ENCODE measurements at regions not wholly inside any gene's neighbourhood (a gene's known extent, or its start where the extent isn't known, plus 50 kb on each side); places are given as distances from the start of the nearest gene placed in this dataset.
"Not testable (repeated sequence)": the region's sequence is repeated elsewhere in the genome, so short reads cannot be mapped to it uniquely, and the experiment has no call there.

DNA sequence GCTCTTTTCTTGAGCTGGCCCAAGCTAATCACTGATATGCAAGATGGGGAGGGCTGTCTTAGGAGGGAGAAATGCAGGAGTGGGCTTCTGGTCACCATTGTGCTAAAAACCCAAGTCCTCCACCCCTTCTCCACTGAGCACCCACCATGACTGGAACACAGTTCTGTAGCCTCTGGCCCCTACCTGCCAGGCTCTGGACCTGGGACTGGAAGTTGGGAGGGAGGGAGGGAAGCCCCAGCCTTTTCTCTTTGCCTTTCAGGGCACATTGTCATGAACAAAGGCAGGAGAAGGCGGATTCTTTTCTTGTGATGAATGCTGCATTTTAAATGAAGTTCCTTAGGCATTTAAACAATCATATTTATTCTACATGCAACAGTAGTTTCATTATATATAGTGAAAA lies 559.1 kb upstream of the TRPC7 start:
- DNase-seq = no peak

DNA sequence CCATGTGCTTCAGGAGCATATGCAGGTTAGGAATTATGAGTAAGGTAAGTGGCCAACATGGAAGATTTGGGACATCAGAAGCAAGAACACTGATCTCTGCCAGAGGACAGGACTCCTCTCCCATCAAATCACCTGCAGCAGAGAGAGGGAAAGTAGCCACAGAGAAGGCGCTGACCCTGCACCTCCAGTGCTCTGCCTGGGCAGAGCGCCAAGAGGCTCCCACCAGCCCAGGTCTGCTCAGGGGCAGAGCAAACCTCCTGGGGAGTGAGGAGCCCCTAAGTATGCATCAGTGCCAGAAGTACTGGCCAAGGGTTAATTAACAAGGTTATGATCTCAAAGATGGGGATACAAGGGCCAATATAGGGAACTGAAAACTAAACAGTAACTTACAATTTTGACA lies 545.3 kb upstream of the TRPC7 start:
- DNase-seq = no peak

DNA sequence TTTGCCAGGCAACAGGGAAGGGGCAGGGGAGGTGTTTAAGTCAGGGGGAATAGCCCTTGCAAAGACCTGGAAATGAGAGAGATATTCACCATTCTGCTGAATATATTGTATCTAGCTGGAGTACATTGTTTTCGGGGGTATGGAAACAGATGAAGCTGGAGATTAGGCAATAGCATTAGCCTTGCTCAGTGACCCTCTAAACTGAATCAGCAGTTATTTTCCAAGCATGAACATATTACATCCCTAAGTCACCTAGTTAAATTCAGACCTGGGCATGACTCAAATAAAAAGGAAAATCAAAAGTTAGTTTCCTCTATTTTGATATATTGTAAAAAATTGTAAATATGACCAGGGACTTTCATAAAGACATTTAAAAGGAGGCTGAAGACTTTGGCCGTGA lies 544.6 kb upstream of the TRPC7 start:
- DNase-seq = no peak

DNA sequence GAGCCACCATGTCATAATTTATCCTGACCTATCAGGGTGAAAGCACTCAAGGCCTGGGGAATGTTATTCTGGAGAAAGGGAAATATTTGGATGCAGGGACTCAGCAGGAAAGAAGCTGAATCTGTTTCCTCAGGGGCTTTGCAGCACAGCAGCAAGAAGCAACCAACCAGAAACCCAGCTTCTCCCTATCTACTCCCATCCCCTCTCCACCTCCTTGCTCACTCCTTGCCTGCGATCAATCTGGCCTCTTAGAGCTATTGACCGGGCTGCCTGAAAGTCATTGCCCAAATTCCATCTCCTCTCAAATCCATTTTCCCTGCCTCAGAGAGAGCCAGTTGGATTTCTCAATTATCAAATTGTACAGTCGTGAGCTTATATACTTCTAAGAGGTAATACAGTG lies 542.0 kb upstream of the TRPC7 start:
- no peak for DNase-seq

DNA sequence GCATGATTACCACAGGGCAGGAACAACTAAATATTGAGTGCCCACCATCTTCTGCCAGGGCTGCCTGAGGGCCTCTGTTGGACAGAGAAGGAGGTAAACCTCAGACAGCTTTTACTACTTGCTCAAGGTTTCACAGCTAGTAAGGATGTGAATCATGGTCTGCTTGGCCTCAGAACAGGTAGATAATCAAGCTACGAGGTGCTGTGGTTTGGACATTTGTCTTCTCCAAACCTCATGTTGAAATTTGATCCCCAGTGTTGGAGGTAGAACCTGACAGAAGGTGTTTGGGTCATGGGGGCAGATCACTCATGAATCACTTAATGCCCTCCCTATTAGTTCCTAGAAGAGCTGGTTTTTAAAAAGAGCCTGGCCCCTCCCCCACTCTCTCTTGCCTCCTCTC lies 541.2 kb upstream of the TRPC7 start:
- no peak for DNase-seq

DNA sequence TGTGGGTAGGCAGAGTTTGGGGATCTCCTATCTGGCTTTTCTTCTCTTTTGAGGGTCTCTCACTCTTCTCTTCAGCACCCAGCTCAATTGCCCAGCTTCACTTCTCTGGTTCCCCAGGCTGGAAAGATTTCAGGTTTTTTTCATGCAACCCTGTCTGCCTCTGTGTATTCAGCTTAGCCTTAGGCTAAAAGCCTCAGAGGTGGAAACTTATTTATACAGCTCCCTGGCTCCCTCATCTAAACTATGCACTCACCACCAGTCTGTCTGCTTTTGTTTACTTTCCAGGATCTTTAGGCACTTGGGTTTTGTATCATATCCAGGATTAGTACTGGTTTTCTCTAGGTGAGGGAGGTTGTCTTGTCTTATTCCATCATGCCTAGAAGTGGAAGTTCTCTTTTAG lies 540.2 kb upstream of the TRPC7 start:
- DNase-seq = no peak

DNA sequence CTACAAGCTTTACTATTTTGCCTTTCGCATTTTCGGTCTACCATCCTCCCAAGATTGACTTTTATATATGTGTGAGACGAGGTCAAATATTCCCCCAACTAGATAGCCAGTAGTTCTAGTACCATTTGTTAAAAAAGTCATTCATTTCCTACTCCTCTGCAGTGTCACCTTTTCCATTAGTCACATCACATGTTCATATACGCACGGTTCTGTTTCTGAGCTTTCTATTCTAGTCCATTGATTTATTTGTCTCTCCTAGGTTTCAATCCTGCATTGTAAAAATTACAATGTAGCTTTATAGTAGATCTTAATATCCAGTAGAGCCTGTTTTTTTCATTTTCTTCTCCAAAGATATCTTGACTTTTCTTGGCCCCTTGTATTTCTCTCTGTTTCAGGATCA lies 528.7 kb upstream of the TRPC7 start:
- no peak for DNase-seq

DNA sequence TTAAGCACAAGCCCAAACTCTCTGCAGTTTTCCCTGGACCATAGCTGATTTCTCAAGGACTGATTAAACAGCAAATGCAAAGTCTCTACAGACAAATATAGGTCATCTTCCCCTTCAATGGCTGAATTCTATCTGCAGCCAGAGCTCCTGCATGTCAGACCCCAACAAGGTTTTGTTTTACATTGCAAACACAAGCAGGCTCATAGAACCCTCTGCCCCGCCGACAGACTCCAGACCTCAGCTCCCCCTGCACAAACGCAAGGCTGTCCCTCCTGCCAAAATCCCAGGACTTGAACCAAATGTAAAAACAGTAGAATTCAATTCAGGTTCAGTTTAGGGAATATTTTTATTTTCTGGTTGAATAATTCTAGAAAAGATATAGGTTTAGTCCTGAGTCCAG lies 526.7 kb upstream of the TRPC7 start:
- no peak for DNase-seq

DNA sequence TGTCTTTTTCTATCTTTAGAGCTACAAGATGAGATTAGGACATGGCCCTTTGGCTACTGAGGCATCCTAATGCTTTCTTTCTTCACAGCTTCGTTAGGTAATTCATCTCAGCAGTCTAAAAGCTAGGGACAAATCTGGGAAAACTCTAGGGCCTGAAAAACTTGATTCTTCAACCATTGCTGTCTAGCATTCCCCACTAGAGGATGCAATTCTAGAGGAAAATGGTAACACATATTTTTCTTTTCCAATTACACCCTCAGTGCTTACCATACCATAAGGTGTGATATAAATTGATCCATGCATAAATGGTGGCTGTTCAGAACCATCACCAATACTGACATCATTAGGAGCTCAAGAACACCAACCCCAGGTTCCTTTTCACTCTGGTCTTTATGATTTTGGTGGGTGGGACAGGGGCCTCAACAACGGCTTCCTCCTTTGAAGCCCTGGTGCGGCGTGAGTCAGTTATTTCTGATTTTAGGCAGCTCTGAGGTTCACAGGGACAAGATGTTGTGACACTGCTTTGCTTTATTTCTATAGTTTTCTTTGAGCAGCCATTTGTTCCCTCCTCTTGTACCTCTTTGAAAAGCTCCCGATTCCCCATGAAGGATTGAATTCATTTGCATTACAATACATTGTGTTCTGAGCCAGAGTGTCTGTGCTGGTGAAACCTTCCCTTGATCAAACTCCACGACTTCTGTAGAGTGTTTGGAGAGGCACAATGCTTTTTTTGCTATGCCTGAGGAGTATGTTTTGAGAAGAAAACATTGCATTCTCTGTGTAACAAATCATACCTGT lies 526.0 kb upstream of the TRPC7 start:
- no peak for DNase-seq

DNA sequence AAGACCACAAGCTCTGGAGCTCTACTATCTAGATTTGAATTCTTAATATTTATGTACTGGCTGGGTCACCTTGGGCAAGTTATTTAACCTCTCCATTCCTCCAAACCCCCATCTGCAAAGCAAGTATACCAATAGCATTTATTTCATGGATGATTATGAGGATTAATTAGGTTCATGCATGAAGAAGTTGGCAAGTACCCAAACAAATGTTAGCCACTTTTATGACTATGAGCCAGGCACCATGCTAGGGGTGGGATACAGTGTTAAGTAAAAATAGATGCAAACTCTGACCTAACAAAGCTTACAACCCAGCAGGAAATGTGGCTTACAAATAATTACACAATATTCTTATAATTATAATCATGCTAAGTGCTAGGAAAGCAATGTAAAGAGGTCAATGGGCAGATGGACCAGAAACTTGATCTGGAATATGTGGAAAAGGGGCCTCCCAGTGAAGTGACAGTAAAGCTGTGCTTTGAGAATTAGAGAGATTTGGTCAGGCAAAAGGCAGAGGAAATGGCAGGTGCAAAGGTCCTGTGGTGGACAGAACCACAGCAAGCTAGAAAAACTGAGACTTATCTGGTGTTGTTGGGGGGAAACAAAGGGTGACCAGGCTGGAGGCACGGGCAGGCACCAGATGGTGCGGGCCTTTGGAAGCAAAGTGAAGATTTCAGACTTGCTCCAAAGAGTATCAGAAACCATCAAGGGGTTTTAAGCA lies 525.2 kb upstream of the TRPC7 start:
- no peak for DNase-seq

DNA sequence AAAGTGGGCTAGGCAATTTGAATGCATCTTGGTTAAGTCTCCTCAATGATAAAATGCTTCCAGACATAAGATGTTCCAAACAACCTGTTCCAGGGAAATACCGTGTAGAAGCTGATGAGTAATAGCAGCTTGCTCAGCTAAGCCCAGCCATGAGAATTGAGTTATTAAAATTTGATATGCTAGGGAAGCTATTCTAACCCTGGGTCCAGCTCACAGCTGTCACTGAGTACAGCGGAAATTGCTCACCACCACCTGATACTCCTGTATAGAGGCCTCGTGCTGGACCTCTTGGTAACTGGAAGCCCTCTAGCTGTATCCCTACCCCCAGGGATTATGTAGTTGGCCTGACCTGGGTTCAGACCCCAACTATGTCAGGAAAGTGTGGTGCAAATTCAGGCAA lies 521.3 kb upstream of the TRPC7 start:
- no peak for DNase-seq

DNA sequence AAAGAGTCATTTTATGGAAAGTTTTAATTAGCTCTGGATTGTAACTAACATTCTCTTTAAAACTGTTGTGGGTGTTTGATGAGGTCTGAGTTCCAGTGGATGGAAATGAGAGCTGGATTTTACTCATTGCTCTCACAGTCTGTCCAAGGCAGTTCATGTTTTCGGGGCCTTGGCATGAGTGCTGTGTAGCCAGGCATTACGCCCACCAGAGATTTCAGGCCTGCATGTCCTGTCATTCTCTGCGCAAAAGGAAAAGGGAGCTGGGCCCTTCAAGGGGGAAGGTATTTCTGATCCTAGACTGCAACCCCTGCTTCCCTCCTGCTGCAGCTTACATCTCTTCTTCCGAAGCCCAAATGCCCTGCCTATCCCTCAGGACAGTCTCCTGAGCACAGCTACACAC lies 499.6 kb upstream of the TRPC7 start:
- DNase-seq = no peak

DNA sequence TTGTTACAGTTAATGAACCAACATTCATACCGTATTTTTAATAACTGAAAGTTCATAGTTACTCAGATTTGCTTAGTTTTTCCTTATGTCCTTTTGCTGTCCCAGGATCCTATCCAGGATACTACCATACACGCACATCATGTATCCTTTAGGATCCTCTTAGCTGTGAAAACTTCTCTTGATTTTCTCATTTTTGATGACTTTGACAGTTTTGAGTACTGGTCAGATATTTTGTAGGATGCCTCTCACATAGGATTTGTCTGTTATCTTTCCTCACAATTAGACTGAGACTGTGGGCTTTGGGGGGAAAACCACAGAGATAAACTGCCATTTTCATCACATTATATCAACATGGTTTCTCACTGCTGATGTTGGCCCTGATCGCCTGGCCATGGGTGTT lies 491.3 kb upstream of the TRPC7 start:
- DNase-seq = no peak

DNA sequence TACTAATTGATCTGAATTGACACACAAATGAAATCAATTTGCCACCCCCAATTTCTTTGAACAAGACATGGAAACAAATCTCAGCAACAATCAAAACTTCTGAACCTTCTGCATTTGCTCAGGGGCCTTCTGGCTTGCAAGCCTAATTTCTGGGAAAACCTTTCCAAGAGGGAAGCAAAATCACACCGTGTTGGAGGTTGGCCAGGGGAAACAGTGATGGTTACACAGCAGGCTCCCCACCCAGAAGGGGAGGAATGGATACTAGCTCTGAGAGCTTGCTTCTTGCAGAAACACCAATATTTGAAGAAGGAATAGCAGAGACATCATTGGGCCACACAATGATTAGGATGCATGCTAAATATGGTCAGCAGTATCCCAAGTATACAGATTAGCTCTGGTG lies 488.6 kb upstream of the TRPC7 start:
- no peak for DNase-seq

DNA sequence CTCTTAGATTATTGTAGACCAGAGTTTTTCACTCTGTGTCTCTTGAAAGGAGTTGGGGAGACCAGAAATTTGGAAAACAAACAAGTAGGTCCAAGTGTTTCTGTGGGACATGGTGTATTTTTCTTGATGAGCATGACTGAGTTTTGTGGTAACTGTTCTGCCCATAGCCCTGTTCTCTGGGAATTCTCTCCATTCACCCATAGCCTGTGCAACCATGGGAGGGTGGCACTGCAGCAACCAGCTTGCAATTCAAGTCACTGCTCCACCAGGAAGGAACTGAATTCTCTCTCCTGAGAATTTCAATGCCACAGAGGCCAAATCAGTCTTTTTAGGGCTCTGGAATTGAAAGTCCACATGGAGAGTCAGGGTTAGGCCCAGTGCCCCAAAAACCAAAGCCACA lies 475.3 kb upstream of the TRPC7 start:
- DNase-seq = no peak

DNA sequence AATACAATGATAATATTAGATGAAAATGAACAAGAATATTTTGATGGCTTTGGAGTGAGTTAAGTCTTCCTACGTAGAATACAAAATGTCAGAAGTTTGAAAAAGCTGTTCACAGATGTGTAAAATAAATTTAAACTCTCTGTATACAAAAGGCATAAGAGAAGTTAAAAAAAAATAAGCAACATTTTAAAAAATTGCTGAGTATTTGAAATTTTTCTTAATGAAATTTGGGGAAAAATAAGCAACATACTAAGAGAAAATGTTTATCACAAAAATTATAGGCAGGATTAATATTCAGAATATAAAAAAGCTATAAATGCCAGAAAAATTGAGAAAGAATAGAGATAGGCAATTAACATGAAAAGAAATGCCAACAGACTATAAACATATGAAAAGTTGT lies 470.7 kb upstream of the TRPC7 start:
- no peak for DNase-seq

DNA sequence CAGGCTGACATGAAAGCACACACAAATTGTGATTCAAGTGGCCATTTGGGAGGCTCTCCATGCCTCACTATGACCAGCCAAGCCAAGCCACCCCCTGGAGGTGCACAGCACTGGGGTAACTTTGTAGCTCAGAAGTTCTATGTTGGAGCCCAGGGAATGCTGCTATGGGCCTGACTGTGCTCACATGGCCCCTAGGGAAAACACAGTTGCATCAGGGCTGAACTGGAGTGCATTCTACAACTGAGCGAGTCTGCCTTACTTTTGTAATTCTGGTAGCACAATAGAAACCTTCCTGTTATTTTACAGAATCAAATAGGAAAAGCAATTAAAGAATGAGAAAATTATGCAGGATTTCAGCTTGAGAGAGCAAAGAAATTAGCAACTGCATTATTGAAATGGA lies 455.5 kb upstream of the TRPC7 start:
- no peak for DNase-seq

DNA sequence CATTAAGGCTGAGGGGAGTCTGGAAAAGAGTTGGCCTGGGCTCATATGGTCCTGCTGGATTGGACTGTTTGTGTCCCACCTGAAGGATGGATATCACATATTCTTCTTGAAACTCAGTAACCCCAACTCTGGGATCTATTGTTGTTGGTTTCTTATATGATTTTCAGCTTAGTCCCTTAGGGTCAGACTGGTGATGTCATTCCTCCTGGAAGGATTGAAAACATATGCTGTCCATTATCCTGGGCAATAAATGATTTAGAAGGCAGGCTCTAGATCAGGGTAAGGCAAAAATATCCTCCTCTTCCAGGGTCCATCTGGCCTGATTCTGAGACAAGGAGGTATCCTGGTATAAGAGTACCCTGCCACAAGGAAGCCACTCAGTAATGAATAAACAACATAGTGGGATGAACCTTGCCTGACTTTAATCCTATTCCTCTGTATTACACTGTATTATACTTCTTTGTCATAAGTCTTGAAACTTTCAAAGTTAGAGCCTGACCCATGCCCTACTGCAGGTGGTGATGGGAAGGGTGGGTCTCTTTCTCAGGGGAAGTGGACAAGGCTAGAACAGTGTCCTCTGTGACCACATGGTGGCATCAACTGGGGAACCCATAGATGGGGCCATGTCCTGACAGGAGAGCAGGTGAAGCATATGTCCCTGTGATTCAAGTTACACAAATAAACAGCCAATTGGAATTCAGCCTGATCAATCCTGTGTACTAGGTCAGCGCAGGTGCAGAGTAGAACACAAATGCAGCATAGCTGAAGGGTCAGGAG lies 454.4 kb upstream of the TRPC7 start:
- peak in 1 of 2 experiments; percentile 25 for DNase-seq

DNA sequence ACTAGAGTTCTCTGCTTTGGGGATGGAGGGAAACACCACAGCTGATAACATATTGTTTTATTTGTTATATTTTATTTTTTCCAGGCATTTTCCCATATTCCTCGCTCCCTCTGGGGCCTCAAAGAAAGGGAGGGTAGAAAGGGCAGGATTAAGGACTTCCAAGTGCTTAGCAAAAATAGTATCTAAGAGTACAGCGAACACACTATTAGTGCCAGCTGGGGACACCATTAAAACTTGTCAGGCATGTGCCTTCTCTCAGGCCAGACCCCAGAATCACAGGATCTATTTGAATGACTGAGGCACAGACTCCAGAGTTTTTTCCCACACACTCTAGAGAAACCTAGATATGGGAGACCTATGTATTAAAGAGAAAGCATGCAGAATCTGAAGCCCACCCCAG lies 451.0 kb upstream of the TRPC7 start:
- no peak for DNase-seq

DNA sequence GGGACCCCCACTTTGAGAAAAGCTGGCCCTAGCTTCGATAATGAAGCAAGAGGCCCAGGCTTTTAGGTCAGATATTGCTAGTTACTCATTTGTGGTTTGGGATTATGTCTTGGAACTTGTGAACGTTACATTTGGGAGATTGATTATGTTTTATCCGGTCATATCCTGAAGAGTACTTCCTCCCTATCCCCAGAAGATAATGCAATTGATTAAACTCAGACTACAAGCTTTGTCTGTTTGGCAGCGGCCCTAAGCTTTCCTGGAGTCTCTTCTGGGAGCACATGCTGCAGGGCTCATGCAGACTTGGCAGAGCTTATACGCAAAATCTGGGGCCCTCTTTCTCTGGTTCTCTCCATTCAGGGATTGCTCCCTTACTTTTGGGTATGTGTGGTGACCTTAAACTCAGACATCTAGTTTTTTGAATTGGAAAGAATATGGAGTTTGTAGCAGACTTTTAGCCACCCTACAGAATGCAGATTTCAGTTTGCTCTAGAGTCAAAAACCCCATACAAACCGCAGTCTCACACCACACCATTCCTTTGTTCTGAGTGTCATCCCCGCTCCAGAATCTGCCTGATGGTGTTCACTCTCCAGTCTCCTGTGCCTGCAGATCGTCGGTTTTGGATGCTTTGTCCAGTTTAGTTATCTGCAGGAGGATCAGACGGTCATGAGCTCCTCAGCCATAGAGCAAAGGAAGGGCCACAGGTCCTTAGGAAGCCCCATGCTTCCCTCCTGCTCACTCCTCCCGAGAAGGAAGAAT lies 449.5 kb upstream of the TRPC7 start:
- DNase-seq = no peak

DNA sequence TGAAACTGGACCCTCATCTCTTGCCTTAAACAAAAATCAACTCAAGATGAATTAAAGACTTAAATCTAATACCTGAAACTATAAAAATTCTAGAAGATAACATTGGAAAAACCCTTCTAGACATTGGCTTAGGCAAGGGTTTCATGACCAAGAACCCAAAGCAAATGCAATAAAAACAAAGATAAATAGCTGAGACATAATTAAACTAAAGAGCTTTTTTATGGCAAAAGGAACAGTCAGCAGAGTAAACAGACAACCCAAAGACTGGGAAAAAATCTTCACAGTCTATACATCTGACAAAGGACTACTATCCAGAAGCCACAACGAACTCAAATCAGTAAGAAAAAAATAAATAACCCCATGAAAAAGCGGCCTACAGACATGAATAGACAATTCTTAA lies 446.9 kb upstream of the TRPC7 start:
- not testable (repeated sequence) for DNase-seq

DNA sequence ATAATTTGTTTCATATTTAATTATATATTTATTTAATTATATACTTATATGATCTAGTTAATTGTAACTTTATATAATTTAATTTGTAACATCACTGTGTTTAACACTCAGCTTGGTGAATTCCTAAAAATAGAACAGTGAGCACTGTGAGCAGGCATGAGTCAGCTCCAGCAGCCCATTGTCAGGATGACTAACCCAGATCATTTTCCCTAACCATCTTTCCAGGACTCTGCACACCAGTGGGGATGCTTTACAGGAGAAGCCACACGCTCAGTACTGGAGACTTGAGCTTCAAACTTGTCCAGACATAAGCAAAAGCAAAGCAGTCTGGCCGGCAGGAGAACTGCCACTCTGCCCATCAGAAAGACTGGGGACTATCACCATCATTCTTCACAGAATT lies 446.2 kb upstream of the TRPC7 start:
- DNase-seq = peak in 1 of 2 experiments; percentile 43

DNA sequence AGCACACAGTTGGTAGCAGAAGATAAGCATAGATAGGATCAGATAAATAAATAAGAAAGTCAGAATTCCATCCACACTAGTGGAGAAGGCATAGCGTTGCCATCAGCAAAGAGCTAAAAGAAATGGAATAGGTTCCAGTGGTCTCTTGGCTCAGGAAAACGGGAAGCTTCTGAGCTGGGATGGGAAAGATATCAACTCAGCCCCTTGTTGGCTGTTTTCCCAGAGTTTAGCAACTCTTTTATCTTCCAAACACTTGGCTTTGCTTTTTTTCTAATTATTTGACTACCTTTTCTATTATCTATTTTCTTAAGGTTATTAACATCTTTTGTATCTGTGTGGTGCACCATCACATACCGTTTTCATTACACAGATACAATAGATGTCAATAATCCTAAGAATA lies 445.7 kb upstream of the TRPC7 start:
- no peak for DNase-seq

All from SHP77 (cell line).